Liver (tissue), 3 donors: ENCODE measurements at regions not wholly inside any gene's neighbourhood (a gene's known extent, or its start where the extent isn't known, plus 50 kb on each side); places are given as distances from the start of the nearest gene placed in this dataset.

Source experiments
- CTCF ChIP-seq: fragments of 150-350 bp; IDR thresholded peaks from 2 replicates; pipeline ENCODE4 v1.5.1; 2017; ENCODE audit warnings: improper control_type of control experiment, low read depth, low read length; ENCODE audit not compliant: missing input control
- FOXA2 ChIP-seq: IDR thresholded peaks from 2 replicates; pipeline ENCODE4 v1.6.1; 2016; ENCODE audit warnings: antibody characterized with exemption
- GABPA ChIP-seq, 2 donors: IDR thresholded peaks in 1 of 2; conservative IDR thresholded peaks in 1 of 2; 2 replicates each; pipeline ENCODE4 v1.6.1; 2016; ENCODE audit warnings: antibody characterized with exemption in 2 of 2, mild to moderate bottlenecking in 1 of 2, moderate library complexity in 1 of 2
- HNF4A ChIP-seq, 2 donors: conservative IDR thresholded peaks; 2 replicates each; pipeline ENCODE4 v1.6.1; 2016; ENCODE audit warnings: antibody characterized with exemption in 2 of 2, mild to moderate bottlenecking in 2 of 2
- JUND ChIP-seq, 2 donors: IDR thresholded peaks; 2 replicates each; pipeline ENCODE4 v1.6.1; 2016; ENCODE audit warnings: antibody characterized with exemption in 2 of 2
- RAD21 ChIP-seq, 2 donors: IDR thresholded peaks; 2 replicates each; pipeline ENCODE4 v1.6.1; 2016; ENCODE audit warnings: antibody characterized with exemption in 2 of 2, mild to moderate bottlenecking in 2 of 2
- REST ChIP-seq: IDR thresholded peaks from 2 replicates; pipeline ENCODE4 v1.6.1; 2016; ENCODE audit warnings: antibody characterized with exemption, mild to moderate bottlenecking
- RXRA ChIP-seq, 2 donors: IDR thresholded peaks; 2 replicates each; pipeline ENCODE4 v1.6.1; 2017 to 2018; ENCODE audit warnings: antibody characterized with exemption in 2 of 2, mild to moderate bottlenecking in 1 of 2
- SP1 ChIP-seq: IDR thresholded peaks from 2 replicates; pipeline ENCODE4 v1.6.1; 2018; ENCODE audit warnings: antibody characterized with exemption, mild to moderate bottlenecking
- TAF1 ChIP-seq: conservative IDR thresholded peaks from 2 replicates; pipeline ENCODE4 v1.6.1; 2016; ENCODE audit warnings: antibody characterized with exemption, mild to moderate bottlenecking
- TF ChIP-seq, protein P1 (sequence below): IDR thresholded peaks from 2 replicates; pipeline ENCODE4 v1.6.1; 2016; ENCODE audit warnings: antibody characterized with exemption
- donor health status: healthy.
- donor health status: healthy.

- TF ChIP-seq, protein P1, sequence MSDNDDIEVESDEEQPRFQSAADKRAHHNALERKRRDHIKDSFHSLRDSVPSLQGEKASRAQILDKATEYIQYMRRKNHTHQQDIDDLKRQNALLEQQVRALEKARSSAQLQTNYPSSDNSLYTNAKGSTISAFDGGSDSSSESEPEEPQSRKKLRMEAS, result no peak
- TF ChIP-seq TAF1 (no peak), CTCF (no peak), RXRA (IDR thresholded peaks at IDR 0.05) (no peak), FOXA2 (no peak), SP1 (no peak), HNF4A (conservative IDR thresholded peaks at IDR 0.05) (no peak), RAD21 (IDR thresholded peaks at IDR 0.05) (no peak), REST (no peak), GABPA (IDR thresholded peaks at IDR 0.05 in 1 of 2, conservative IDR thresholded peaks at IDR 0.05 in 1 of 2) (no peak), JUND (IDR thresholded peaks at IDR 0.05) (no peak)
Measured at GRCh38 chr4:146032234-146032860, 93.7 kb upstream of the ZNF827 start.
